COLO668 (cell line): ENCODE measurements at regions not wholly inside any gene's neighbourhood (a gene's known extent, or its start where the extent isn't known, plus 50 kb on each side); places are given as distances from the start of the nearest gene placed in this dataset.

Experiments
- DNase-seq: peaks from one replicate; lab custom pipeline; 2025; ENCODE audit not compliant: unreplicated experiment; lab: John Stamatoyannopoulos, UW

DNA sequence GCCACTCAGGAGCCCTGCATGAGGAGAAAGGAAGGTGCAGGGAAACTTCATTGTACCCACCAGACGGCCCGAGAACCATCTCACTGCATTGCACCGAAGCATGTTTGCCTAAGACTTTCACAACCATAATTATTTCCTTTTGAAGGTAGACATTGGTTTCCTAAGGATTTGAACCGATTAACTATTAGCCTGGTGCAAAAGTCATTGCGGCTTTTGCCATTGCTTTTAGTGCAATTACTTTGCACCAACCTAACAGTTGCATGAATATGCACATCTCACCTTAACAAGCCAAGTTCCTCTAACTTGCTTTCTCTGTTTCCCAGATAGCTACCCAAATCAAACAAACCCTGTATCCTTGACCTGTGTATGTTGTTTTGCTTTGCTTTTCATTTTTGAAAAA, 516.3 kb upstream of the ID2 start:
- DNase-seq, result no peak

GRCh38 chr2:8168022-8168717, 513.7 kb upstream of the ID2 start:
- DNase-seq, result no peak

- DNase-seq, result no peak
Measured at GRCh38 chr2:8168876-8169424, 512.9 kb upstream of the ID2 start.

- DNase-seq, result no peak
Measured at GRCh38 chr2:8169443-8169842, 512.4 kb upstream of the ID2 start.

- no peak for DNase-seq
Measured at GRCh38 chr2:8170552-8171327, 511.1 kb upstream of the ID2 start.

DNA sequence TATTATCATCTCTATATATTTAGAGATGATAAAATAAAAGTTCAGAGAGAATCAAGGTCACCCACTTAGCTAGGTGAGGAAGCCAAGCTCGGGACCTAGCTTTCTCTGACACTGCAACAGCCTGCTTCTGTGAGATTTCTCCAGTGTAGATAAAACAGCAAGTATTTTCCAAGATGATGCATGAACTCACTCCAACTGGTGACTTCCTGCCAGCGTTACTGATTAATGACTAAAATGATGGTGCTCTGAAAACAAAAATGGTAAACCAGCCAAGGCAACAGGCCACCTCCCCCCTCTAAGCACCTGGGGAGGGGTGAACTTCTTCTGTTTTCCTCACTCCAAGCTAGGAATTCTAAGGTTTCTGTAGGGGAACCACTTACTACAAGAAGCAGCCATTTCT, 510.2 kb upstream of the ID2 start:
- DNase-seq, result no peak

DNA sequence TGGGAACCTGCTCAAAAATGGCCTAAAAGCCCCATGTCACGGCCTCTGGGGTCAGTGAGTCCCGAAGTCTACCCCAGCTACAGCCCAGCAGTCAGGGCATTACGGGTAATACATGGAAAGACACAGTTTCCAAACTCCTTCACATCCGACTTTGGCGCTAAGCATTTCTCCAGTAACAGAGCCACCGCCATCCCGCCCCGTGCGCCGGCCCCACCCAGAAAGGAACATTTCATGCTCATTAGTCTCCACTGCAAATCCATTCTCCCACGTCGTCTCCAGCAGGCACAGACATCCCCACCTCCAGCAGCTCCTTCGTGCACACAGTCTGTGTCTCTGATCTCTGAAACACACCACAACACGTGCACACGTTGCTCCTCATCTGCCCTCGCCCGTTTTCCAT, 509.2 kb upstream of the ID2 start:
- DNase-seq, result no peak

- DNase-seq, result no peak
Measured at GRCh38 chr2:8174641-8175257, 507.1 kb upstream of the ID2 start.

DNA sequence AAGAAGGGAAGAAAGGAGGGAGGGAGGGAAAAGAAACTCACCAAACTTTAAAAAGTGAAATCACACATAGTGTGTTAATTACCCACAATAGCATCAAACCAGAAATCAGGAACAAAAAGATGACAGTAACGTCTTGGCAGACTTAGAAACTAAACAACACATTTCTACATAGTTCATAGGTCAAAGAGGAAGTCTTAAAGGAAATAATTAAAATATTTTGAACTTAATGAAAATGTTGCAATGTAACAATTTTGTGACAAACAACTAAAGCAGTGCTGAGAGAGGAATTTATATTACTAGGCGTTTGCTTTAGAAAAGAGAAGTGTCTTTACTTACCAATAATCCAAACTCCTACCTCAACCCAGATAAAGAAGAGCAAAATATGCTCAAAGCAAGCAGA, 505.0 kb upstream of the ID2 start:
- no peak for DNase-seq

GRCh38 chr2:8177566-8177965, 504.3 kb upstream of the ID2 start:
- no peak for DNase-seq

GRCh38 chr2:8178911-8179310, 502.9 kb upstream of the ID2 start:
- no peak for DNase-seq

GRCh38 chr2:8189316-8189715, 492.5 kb upstream of the ID2 start:
- no peak for DNase-seq

GRCh38 chr2:8190279-8190678, 491.6 kb upstream of the ID2 start:
- DNase-seq, result no peak

GRCh38 chr2:8191427-8191826, 490.4 kb upstream of the ID2 start:
- no peak for DNase-seq

- DNase-seq, result no peak
Measured at GRCh38 chr2:8193146-8193545, 488.7 kb upstream of the ID2 start.

GRCh38 chr2:8193686-8194615, 487.9 kb upstream of the ID2 start:
- peak; percentile 88 for DNase-seq

GRCh38 chr2:8195784-8196183, 486.1 kb upstream of the ID2 start:
- DNase-seq, result no peak

DNA sequence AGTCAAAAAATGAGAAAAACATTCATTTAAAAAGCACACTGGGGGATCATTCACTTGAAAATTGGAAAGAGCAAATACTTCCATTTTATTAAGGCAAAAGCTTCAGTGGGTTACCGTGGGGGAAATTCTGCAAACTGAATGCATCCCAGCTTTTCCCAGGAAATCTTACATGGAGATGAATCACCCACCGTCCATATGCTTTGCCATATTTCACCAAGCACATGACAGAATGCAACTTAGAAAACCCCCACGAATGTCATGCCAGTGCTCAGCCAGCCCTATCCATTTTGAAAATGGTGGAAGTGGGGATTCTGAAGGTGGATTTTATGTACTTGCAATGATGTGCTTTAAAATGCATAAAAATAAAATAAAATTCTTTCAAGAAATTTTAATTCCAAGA, 485.5 kb upstream of the ID2 start:
- no peak for DNase-seq

GRCh38 chr2:8197101-8197500, 484.8 kb upstream of the ID2 start:
- DNase-seq, result no peak

- no peak for DNase-seq
Measured at GRCh38 chr2:8197825-8198224, 484.0 kb upstream of the ID2 start.
